ENCODE measurements at regions not wholly inside any gene's neighbourhood (a gene's known extent, or its start where the extent isn't known, plus 50 kb on each side); places are given as distances from the start of the nearest gene placed in this dataset.

DNA sequence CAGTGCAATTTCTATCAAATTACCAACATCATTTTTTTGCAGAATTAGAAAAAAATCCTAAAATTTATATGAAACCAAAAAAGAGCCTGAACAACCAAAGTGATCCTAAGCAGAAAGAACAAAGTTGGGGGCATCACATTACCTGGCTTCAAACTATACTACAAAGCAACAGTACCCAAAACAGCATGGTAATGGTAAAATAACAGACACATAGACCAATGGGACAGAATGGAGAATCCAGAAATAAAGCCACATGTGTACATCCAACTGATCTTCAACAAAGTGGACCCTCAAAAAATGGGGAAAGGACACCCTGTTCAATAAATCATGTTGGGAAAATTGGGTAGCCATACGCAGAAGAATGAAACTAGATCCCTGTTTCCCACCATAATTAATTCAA is 245.7 kb upstream of the CTAGE1 start:
- TF ChIP-seq, protein P1, sequence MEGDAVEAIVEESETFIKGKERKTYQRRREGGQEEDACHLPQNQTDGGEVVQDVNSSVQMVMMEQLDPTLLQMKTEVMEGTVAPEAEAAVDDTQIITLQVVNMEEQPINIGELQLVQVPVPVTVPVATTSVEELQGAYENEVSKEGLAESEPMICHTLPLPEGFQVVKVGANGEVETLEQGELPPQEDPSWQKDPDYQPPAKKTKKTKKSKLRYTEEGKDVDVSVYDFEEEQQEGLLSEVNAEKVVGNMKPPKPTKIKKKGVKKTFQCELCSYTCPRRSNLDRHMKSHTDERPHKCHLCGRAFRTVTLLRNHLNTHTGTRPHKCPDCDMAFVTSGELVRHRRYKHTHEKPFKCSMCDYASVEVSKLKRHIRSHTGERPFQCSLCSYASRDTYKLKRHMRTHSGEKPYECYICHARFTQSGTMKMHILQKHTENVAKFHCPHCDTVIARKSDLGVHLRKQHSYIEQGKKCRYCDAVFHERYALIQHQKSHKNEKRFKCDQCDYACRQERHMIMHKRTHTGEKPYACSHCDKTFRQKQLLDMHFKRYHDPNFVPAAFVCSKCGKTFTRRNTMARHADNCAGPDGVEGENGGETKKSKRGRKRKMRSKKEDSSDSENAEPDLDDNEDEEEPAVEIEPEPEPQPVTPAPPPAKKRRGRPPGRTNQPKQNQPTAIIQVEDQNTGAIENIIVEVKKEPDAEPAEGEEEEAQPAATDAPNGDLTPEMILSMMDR (IDR thresholded peaks at IDR 0.05): no peak
- TF ChIP-seq POLR2A (IDR thresholded peaks at IDR 0.05): no peak

Data from adrenal gland (tissue), 5 donors.